ENCODE measurements at regions not wholly inside any gene's neighbourhood (a gene's known extent, or its start where the extent isn't known, plus 50 kb on each side); places are given as distances from the start of the nearest gene placed in this dataset.
A peak's percentile ranks its signal among the peaks of the same experiment; 100 is the strongest.

DNA sequence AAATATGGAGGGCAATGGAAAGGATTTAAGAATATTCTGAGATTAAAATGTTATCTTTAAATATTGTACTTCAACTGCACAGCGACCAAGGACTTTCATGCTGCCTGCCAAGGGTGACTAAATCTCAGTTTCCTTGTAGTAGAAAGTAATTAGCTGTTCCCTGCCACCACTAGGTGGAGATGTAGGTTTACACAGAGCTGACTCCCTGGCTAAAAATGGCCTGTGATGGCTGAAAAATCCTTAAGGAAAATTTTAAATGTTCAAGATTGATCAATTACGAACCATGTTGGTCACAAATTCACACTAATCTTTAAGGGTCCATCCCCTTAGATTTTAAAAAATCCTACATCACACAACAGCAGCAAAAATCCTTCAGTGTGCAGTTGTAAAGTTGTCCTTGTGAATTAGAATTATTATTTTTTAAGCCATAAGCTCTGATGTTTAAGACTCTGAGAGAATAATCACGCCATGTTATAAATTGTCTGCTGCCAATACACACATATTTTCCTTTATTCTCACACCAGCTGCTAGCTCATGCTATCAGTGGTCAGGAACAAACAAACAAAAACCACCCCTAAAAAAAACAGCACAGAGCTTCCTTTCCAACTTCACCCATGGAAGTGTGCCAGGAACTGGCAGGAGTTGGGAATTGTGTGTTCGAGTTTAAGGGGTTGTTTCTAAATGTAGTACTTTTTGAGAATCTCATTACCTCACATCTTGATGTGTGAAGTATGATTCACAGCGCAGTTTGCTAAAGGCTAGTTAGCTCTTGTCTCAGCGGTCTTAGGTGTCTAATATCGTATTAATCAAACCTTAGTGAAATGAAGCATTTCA lies 399.8 kb downstream of the TMEM182 start:
- Histone ChIP-seq H3K27ac (no peak overlapping the region), H3K36me3 (no peaks in the 10 kb centered on the region), H3K4me3 (ENCODE audit: low read depth, low read length) (no peak overlapping the region), H3K27me3 (ENCODE audit: insufficient read depth, low read depth, severe bottlenecking) (peaks cover 74% of the 10 kb centered on the region), H3K9me3 (ENCODE audit: severe bottlenecking) (no peaks in the 10 kb centered on the region)
- DNase-seq, result peak; percentile 9
- TF ChIP-seq, protein P1, sequence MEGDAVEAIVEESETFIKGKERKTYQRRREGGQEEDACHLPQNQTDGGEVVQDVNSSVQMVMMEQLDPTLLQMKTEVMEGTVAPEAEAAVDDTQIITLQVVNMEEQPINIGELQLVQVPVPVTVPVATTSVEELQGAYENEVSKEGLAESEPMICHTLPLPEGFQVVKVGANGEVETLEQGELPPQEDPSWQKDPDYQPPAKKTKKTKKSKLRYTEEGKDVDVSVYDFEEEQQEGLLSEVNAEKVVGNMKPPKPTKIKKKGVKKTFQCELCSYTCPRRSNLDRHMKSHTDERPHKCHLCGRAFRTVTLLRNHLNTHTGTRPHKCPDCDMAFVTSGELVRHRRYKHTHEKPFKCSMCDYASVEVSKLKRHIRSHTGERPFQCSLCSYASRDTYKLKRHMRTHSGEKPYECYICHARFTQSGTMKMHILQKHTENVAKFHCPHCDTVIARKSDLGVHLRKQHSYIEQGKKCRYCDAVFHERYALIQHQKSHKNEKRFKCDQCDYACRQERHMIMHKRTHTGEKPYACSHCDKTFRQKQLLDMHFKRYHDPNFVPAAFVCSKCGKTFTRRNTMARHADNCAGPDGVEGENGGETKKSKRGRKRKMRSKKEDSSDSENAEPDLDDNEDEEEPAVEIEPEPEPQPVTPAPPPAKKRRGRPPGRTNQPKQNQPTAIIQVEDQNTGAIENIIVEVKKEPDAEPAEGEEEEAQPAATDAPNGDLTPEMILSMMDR (IDR thresholded peaks at IDR 0.05; ENCODE audit: low read depth, low read length), result peak; percentile 62

DNA sequence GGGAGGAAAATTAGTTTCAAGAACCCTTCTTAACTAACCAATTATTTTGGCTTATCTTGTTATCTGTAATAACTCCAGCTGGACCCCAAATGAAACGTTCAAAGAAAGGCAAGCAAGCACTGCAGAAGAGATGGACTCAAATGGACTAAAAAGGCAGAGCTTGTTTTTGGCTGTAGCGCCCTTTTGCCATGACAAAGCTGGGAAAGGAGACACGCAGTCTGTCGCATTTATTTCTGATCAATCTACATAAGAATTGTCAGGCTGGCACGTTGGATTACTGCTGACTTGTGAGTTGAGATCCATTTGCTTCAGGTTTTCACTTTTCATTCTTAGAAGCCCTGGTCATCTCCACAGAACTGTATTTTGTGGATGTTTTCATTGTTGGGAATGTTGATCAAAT lies 402.9 kb downstream of the TMEM182 start:
- Histone ChIP-seq H3K27ac (no peak overlapping the region), H3K27me3 (ENCODE audit: insufficient read depth, low read depth, severe bottlenecking) (peaks cover 77% of the 10 kb centered on the region), H3K36me3 (no peaks in the 10 kb centered on the region), H3K9me3 (ENCODE audit: severe bottlenecking) (no peaks in the 10 kb centered on the region), H3K4me3 (ENCODE audit: low read depth, low read length) (no peak overlapping the region)
- TF ChIP-seq, protein P1 (IDR thresholded peaks at IDR 0.05; ENCODE audit: low read depth, low read length), result no peak
- no peak for DNase-seq

DNA sequence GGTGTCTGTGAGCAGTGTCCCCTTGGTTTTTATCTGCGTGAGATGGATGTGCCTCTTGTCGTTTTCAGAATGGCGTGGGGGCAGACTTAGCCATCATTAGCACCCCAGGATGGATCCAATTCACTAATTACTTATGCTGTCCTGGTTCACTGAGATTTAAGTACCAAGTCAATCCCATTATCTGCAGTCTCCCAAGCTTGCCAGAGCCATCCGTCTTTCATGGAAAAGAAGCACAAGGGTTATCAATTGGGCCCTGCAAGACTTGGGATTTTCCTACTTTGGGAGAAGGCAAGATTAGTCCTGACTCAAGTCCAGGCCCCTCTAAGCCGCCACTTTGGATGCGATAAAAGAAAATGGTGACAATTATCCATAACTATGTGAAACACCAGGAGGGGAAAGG lies 404.0 kb downstream of the TMEM182 start:
- Histone ChIP-seq H3K27ac (no peak overlapping the region), H3K27me3 (ENCODE audit: insufficient read depth, low read depth, severe bottlenecking) (peaks cover 69% of the 10 kb centered on the region), H3K4me3 (ENCODE audit: low read depth, low read length) (no peak overlapping the region), H3K9me3 (ENCODE audit: severe bottlenecking) (no peaks in the 10 kb centered on the region), H3K36me3 (no peaks in the 10 kb centered on the region)
- TF ChIP-seq, protein P1 (IDR thresholded peaks at IDR 0.05; ENCODE audit: low read depth, low read length), result no peak
- DNase-seq, result no peak

DNA sequence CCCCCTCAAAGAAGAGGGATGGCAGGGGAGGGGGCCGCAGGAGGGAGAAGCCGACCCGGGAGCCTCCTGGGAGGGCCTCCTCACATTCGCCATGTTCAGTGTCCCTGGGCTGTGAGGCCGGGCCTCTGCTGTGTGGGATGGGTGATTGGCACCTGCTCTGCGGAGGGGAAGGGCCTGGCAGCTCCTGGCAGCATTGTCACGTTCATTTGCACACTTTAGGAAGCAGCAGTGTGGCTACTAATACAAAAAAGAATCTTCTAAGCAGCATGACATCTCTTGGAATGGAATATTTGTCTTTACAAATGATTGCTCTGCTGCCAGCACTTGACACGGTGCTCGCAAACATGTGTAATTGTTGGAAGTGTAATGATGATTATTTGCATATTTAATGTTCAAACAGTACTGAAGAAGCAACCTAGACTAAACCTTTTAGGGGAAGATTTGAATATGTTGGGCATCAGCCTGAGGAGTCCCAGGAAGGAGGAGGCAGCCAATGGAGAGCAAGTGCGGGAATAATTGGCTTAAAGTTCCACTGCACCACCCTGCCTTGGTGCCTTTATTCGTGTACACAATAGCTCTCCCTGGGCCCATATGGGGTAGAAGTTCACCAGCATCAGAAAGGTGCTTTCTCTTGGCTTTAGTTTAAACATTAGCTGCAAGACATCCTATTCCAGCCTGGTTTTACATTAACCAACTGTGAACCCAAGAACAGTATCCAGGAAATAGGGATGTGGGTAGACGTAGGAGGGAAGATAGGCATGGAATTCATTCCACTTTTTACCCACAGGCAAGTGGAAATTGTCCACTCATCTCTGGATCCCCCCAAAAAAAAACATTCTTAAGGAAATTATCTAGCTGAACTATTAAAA lies 404.9 kb downstream of the TMEM182 start:
- H3K27ac ChIP-seq, result no peak overlapping the region
- no peak overlapping the region for H3K4me3 ChIP-seq (ENCODE audit: low read depth, low read length)
- TF ChIP-seq, protein P1 (IDR thresholded peaks at IDR 0.05; ENCODE audit: low read depth, low read length), result no peak
- no peak for DNase-seq
- no peaks in the 10 kb centered on the region for H3K9me3 ChIP-seq (ENCODE audit: severe bottlenecking)
- H3K36me3 ChIP-seq, result no peaks in the 10 kb centered on the region
- H3K27me3 ChIP-seq (ENCODE audit: insufficient read depth, low read depth, severe bottlenecking), result peaks cover 70% of the 10 kb centered on the region

DNA sequence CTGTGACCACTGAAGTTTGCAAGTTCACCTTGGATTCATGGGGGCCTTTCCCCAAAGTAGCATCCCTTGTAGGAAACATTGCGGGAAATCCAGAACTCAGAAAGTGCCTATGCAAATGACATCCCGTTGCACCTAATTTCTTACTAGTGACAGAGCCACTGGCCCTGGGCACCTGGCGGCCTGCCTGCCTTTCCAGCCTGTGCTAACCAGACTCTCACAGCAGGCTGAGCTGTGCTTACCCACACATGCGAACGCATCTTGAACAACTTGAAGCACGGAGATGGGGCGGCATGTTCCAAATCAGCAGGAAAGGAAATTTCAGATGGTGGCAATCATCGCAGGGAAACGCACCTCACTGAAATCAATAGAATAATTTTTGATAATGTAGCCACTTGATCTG lies 405.8 kb downstream of the TMEM182 start:
- H3K4me3 ChIP-seq (ENCODE audit: low read depth, low read length), result no peak overlapping the region
- TF ChIP-seq, protein P1 (IDR thresholded peaks at IDR 0.05; ENCODE audit: low read depth, low read length), result no peak
- peaks cover 66% of the 10 kb centered on the region for H3K27me3 ChIP-seq (ENCODE audit: insufficient read depth, low read depth, severe bottlenecking)
- H3K9me3 ChIP-seq (ENCODE audit: severe bottlenecking), result no peaks in the 10 kb centered on the region
- H3K36me3 ChIP-seq, result no peaks in the 10 kb centered on the region
- no peak for DNase-seq
- no peak overlapping the region for H3K27ac ChIP-seq

Data from WERI-Rb-1 (cell line).